H9 (cell line): ENCODE measurements at regions not wholly inside any gene's neighbourhood (a gene's known extent, or its start where the extent isn't known, plus 50 kb on each side); places are given as distances from the start of the nearest gene placed in this dataset.

Source experiments
- DNase-seq: peaks from one replicate; pipeline ENCODE4 v3.0.0-alpha.2; 2017
- H2AFZ ChIP-seq: one replicate; pipeline ENCODE4 v1.6.1; 2013; ENCODE audit warnings: mild to moderate bottlenecking, low read length, control low read depth, moderate library complexity
- H2AK5ac ChIP-seq: 2 replicates; pipeline ENCODE4 v1.6.1; 2013; ENCODE audit warnings: low read length, control low read depth, mixed read lengths; ENCODE audit not compliant: insufficient read length
- H2BK120ac ChIP-seq: one replicate; pipeline ENCODE4 v1.6.1; 2013; ENCODE audit warnings: low read depth, mild to moderate bottlenecking, low read length, control low read depth, inconsistent platforms; ENCODE audit not compliant: poor library complexity, severe bottlenecking
- H2BK12ac ChIP-seq: 2 replicates; pipeline ENCODE4 v1.6.1; 2013; ENCODE audit warnings: low read length, control low read depth, mixed read lengths, low read depth; ENCODE audit not compliant: insufficient read length
- H2BK15ac ChIP-seq: 2 replicates; pipeline ENCODE4 v1.6.1; 2013; ENCODE audit warnings: low read depth, low read length, control low read depth
- H2BK20ac ChIP-seq: one replicate; pipeline ENCODE4 v1.6.1; 2013; ENCODE audit warnings: low read depth, mild to moderate bottlenecking, low read length, control low read depth, inconsistent platforms; ENCODE audit not compliant: poor library complexity, severe bottlenecking
- H2BK5ac ChIP-seq: 2 replicates; pipeline ENCODE4 v1.6.1; 2013; ENCODE audit warnings: low read length, control low read depth, mixed read lengths; ENCODE audit not compliant: insufficient read length
- H3K14ac ChIP-seq: 2 replicates; pipeline ENCODE4 v1.6.1; 2013; ENCODE audit warnings: low read length, control low read depth; ENCODE audit not compliant: insufficient read depth
- H3K18ac ChIP-seq: 2 replicates; pipeline ENCODE4 v1.6.1; 2013; ENCODE audit warnings: low read depth, mild to moderate bottlenecking, mixed read lengths, low read length, control low read depth; ENCODE audit not compliant: insufficient read length
- H3K23ac ChIP-seq: 2 replicates; pipeline ENCODE4 v1.6.1; 2013; ENCODE audit warnings: low read length, control low read depth, mixed read lengths, low read depth; ENCODE audit not compliant: insufficient read length
- H3K23me2 ChIP-seq: 2 replicates; pipeline ENCODE4 v1.6.1; 2013; ENCODE audit warnings: low read depth, mild to moderate bottlenecking, mixed read lengths, low read length, control low read depth; ENCODE audit not compliant: insufficient read length, poor library complexity, severe bottlenecking
- H3K27ac ChIP-seq: 2 replicates; pipeline ENCODE4 v1.5.1; 2013; ENCODE audit warnings: low read length, control low read depth, mixed read lengths, low read depth; ENCODE audit not compliant: insufficient read length
- H3K27me3 ChIP-seq: 2 replicates; pipeline ENCODE4 v1.6.1; 2013; ENCODE audit warnings: low read length, control low read depth, inconsistent platforms; ENCODE audit not compliant: insufficient read depth
- H3K4ac ChIP-seq: 2 replicates; pipeline ENCODE4 v1.6.1; 2013; ENCODE audit warnings: low read depth, mild to moderate bottlenecking, control low read depth, inconsistent platforms, low read length, moderate library complexity
- H3K4me1 ChIP-seq: 2 replicates; pipeline ENCODE4 v1.6.1; 2013; ENCODE audit warnings: low read length, control low read depth, inconsistent platforms; ENCODE audit not compliant: insufficient read depth
- H3K4me2 ChIP-seq: 2 replicates; pipeline ENCODE4 v1.6.1; 2013; ENCODE audit warnings: low read length, control low read depth, mixed read lengths; ENCODE audit not compliant: insufficient read length, insufficient read depth
- H3K56ac ChIP-seq: 2 replicates; pipeline ENCODE4 v1.6.1; 2013; ENCODE audit warnings: low read depth, mild to moderate bottlenecking, mixed read lengths, low read length, control low read depth; ENCODE audit not compliant: insufficient read length
- H3K79me1 ChIP-seq: 2 replicates; pipeline ENCODE4 v1.6.1; 2013; ENCODE audit warnings: low read depth, mild to moderate bottlenecking, moderate library complexity, low read length, control low read depth, inconsistent platforms; ENCODE audit not compliant: insufficient read depth, poor library complexity, severe bottlenecking
- H3K79me2 ChIP-seq: 2 replicates; pipeline ENCODE4 v1.6.1; 2013; ENCODE audit warnings: low read length, control low read depth, inconsistent platforms; ENCODE audit not compliant: insufficient read depth
- H3K9ac ChIP-seq: 2 replicates; pipeline ENCODE4 v1.6.1; 2013; ENCODE audit warnings: low read length, control low read depth, mixed read lengths; ENCODE audit not compliant: insufficient read length; ENCODE audit errors: extremely low read depth
- H3K9me3 ChIP-seq: one replicate; pipeline ENCODE4 v1.6.1; 2013; ENCODE audit warnings: low read depth, low read length, inconsistent platforms; ENCODE audit not compliant: control insufficient read depth
- H3T11ph ChIP-seq: one replicate; pipeline ENCODE4 v1.6.1; 2013; ENCODE audit warnings: mild to moderate bottlenecking, low read length, control low read depth, inconsistent platforms
- H4K20me1 ChIP-seq: one replicate; pipeline ENCODE4 v1.6.1; 2013; ENCODE audit not compliant: control insufficient read depth, insufficient read length, insufficient read depth
- H4K5ac ChIP-seq: 2 replicates; pipeline ENCODE4 v1.6.1; 2013; ENCODE audit warnings: low read depth, mild to moderate bottlenecking, mixed read lengths, low read length, control low read depth; ENCODE audit not compliant: insufficient read length
- H4K8ac ChIP-seq: replicated peaks from 2 replicates; pipeline ENCODE4 v1.6.1; 2013; ENCODE audit warnings: low read length, control low read depth, mixed read lengths, low read depth; ENCODE audit not compliant: insufficient read length
- H4K91ac ChIP-seq: 2 replicates; pipeline ENCODE4 v1.6.1; 2013; ENCODE audit warnings: low read depth, mild to moderate bottlenecking, moderate library complexity, mixed read lengths, low read length, control low read depth; ENCODE audit not compliant: insufficient read length
- H3K27ac Mint-ChIP-seq, 3 experiments: 2 replicates in 2 of 3; 3 replicates in 1 of 3; pipeline ENCODE4 v1.8.0; 2020 to 2021; ENCODE audit warnings: mixed read lengths in 3 of 3, mild to moderate bottlenecking in 1 of 3, moderate library complexity in 1 of 3
- H3K27me3 Mint-ChIP-seq: 2 replicates; pipeline ENCODE4 v1.8.0; 2021; ENCODE audit warnings: low read depth, mild to moderate bottlenecking, moderate library complexity, mixed read lengths
- H3K36me3 Mint-ChIP-seq, 3 experiments: 2 replicates in 2 of 3; 3 replicates in 1 of 3; pipeline ENCODE4 v1.8.0; 2020 to 2021; ENCODE audit warnings: low read depth in 3 of 3, mixed read lengths in 3 of 3; ENCODE audit not compliant: insufficient read depth in 1 of 3
- H3K4me1 Mint-ChIP-seq, 2 experiments: 2 replicates each; pipeline ENCODE4 v1.8.0; 2020; ENCODE audit warnings: mixed read lengths in 2 of 2
- H3K4me3 Mint-ChIP-seq, 2 experiments: 2 replicates in 1 of 2; 3 replicates in 1 of 2; pipeline ENCODE4 v1.8.0; 2020 to 2021; ENCODE audit warnings: mild to moderate bottlenecking in 2 of 2, mixed read lengths in 2 of 2, moderate library complexity in 1 of 2
- H3K9me3 Mint-ChIP-seq, 2 experiments: 2 replicates in 1 of 2; 3 replicates in 1 of 2; pipeline ENCODE4 v1.8.0; 2020; ENCODE audit warnings: mild to moderate bottlenecking in 2 of 2, mixed read lengths in 2 of 2, moderate library complexity in 1 of 2
- WGBS: extraction: QIAGEN DNeasy Blood & Tissue Kit; methylation state at CpG from one replicate; pipeline ENCODE4 v1.1.7; 2013; ENCODE audit warnings: missing lambda C conversion rate, low lambda C conversion rate, mixed read lengths; ENCODE audit not compliant: insufficient read length; ENCODE audit errors: extremely low coverage; 5-methylcytosine and 5-hydroxymethylcytosine counted together
- TF ChIP-seq, protein P1 (sequence below): fragments of 200-600 bp; sonication (generic); conservative IDR thresholded peaks from 3 replicates; pipeline ENCODE4 v1.8.0; 2021; ENCODE audit warnings: antibody characterized with exemption, mild to moderate bottlenecking

DNA sequence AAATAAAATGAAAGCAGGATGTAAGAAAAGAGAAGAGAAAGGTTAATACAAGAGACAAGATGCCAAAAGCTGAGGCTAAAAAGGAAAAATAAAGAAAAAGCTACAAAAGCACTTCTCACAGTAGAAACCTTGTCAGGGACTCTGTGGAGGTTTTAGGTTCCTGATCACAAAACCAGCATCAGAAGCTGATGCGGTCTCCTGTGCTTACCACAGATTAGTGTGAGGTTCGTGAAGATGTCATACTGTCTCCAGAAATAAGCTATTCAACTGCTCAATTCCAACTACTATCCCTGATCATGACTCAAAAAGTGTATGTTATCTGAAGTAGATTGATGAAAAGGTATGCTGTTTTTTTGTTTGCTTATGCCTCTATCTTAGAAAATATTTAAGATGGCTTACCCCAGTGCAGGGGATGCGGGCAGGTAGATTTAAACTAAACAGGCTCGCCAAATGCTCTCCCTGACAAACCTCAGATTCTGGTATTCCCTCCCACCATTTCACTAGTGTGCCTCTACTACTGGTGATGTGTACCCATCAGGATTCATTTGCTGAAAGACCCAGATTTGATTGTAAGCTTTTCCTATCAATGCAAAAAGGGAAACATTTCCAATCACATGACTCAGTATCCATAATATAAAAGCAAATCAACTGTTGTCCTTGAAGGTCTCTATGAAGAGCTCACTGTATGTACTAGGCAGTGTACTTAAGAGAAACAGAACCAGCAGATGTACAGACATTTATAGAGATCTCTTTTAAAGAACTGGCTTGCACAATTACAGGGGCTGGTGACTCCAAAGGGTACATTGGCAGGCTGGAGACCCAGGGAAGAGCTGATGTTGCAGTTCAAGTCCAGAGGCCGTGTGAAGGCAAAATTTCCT is 169.5 kb upstream of the FOXN3 start:
- no peaks in the 10 kb centered on the region for H3K27me3 Mint-ChIP-seq
- H3K14ac ChIP-seq = no peak overlapping the region
- WGBS = no CpG with 5 or more reads among the region's 5 CpGs
- no peak overlapping the region for H2BK12ac ChIP-seq
- no peak overlapping the region for H2AK5ac ChIP-seq
- no peak for DNase-seq
- no peak overlapping the region for H3K4me3 Mint-ChIP-seq
- H3K9me3 Mint-ChIP-seq = no peaks in the 10 kb centered on the region; a peak in 1 of 5 replicates
- no peak overlapping the region for H3K4ac ChIP-seq
- no peak overlapping the region for H3K4me2 ChIP-seq
- peaks cover 43 to 48% of the 10 kb centered on the region in 2 experiments for H3K4me1 Mint-ChIP-seq
- no peaks in the 10 kb centered on the region for H4K20me1 ChIP-seq
- no peak overlapping the region for H3K23ac ChIP-seq
- H3T11ph ChIP-seq = no peak overlapping the region
- no peak overlapping the region for H2BK20ac ChIP-seq
- H2BK120ac ChIP-seq = no peak overlapping the region
- no peaks in the 10 kb centered on the region for H3K27me3 ChIP-seq
- no peak overlapping the region for H4K8ac ChIP-seq
- TF ChIP-seq, protein P1, sequence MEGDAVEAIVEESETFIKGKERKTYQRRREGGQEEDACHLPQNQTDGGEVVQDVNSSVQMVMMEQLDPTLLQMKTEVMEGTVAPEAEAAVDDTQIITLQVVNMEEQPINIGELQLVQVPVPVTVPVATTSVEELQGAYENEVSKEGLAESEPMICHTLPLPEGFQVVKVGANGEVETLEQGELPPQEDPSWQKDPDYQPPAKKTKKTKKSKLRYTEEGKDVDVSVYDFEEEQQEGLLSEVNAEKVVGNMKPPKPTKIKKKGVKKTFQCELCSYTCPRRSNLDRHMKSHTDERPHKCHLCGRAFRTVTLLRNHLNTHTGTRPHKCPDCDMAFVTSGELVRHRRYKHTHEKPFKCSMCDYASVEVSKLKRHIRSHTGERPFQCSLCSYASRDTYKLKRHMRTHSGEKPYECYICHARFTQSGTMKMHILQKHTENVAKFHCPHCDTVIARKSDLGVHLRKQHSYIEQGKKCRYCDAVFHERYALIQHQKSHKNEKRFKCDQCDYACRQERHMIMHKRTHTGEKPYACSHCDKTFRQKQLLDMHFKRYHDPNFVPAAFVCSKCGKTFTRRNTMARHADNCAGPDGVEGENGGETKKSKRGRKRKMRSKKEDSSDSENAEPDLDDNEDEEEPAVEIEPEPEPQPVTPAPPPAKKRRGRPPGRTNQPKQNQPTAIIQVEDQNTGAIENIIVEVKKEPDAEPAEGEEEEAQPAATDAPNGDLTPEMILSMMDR = no peak
- H4K5ac ChIP-seq = no peak overlapping the region
- H3K9me3 ChIP-seq = no peaks in the 10 kb centered on the region
- no peak overlapping the region for H2BK15ac ChIP-seq
- H3K56ac ChIP-seq = no peak overlapping the region
- H3K18ac ChIP-seq = no peak overlapping the region
- peaks cover 29% of the 10 kb centered on the region for H3K79me2 ChIP-seq
- H3K4me1 ChIP-seq = peaks cover 13% of the 10 kb centered on the region; the same call in 1 of the 2 replicates
- no peak overlapping the region for H2BK5ac ChIP-seq
- H3K27ac Mint-ChIP-seq = peak overlapping the region in 2 of 3 experiments; percentile 3 to 49; a peak in 3 of 7 replicates
- no peak overlapping the region for H3K9ac ChIP-seq
- H3K23me2 ChIP-seq = no peaks in the 10 kb centered on the region
- H4K91ac ChIP-seq = no peak overlapping the region
- H3K79me1 ChIP-seq = no peaks in the 10 kb centered on the region
- H3K27ac ChIP-seq = no peak overlapping the region
- H2AFZ ChIP-seq = no peak overlapping the region
- H3K36me3 Mint-ChIP-seq = peaks cover 21 to 34% (median 28%) of the 10 kb centered on the region in 3 experiments
